Posterior vena cava (tissue), 2 donors: ENCODE measurements at regions not wholly inside any gene's neighbourhood (a gene's known extent, or its start where the extent isn't known, plus 50 kb on each side); places are given as distances from the start of the nearest gene placed in this dataset.

ENCODE experiments used
- DNase-seq: peaks from one replicate; pipeline ENCODE4 v3.0.0-alpha.2; 2020; ENCODE audit warnings: low spot score
- intact Hi-C, 2 donors: fragments of 100-400 bp; cut with DNase I; formaldehyde crosslinking; loops; one replicate each; pipeline versions ENCODE4 v1.14.1 to v1.14.2; 2022 to 2023
- donor health status: DM: yes; HTN: yes; CAD: no.
- donor health status: DM: yes; HTN: yes; CAD: no.

GRCh38 chrX:39836802-39837420 lies 260.8 kb downstream of the BCOR start:
- intact Hi-C loops = no loop called here
- DNase-seq = no peak

- intact Hi-C loops = no loop called here
- DNase-seq = no peak
Observed at GRCh38 chrX:39837688-39838087, 260.1 kb downstream of the BCOR start.

- DNase-seq = no peak
- intact Hi-C loops = no loop called here
Observed at GRCh38 chrX:39839371-39839770, 258.4 kb downstream of the BCOR start.

- no peak for DNase-seq
- intact Hi-C loops = loop anchor here in 1 of 2 donors (5.0 kb wide), 1 partner anchor 372 kb away; no protein-coding TSS in a partner anchor
Observed at GRCh38 chrX:39840133-39840532, 257.6 kb downstream of the BCOR start.

GRCh38 chrX:39840581-39841093 lies 257.1 kb downstream of the BCOR start:
- intact Hi-C loops = loop anchor here in 1 of 2 donors (5.0 kb wide), 1 partner anchor 372 kb away; no protein-coding TSS in a partner anchor
- DNase-seq = no peak

- no peak for DNase-seq
- intact Hi-C loops = loop anchor here in 1 of 2 donors (5.0 kb wide), 1 partner anchor 371 kb away; no protein-coding TSS in a partner anchor
Observed at GRCh38 chrX:39841604-39842003, 256.2 kb downstream of the BCOR start.

- intact Hi-C loops = loop anchor here in 1 of 2 donors (5.0 kb wide), 1 partner anchor 370 kb away; no protein-coding TSS in a partner anchor
- no peak for DNase-seq
Observed at GRCh38 chrX:39842281-39842973, 255.3 kb downstream of the BCOR start.

GRCh38 chrX:39843318-39843717 lies 254.4 kb downstream of the BCOR start:
- DNase-seq = no peak
- intact Hi-C loops = loop anchor here in 1 of 2 donors (5.0 kb wide), 1 partner anchor 369 kb away; no protein-coding TSS in a partner anchor

- intact Hi-C loops = no loop called here
- no peak for DNase-seq
Observed at GRCh38 chrX:39845233-39845632, 252.5 kb downstream of the BCOR start.

- intact Hi-C loops = no loop called here
- DNase-seq = no peak
Observed at GRCh38 chrX:39846460-39846859, 251.3 kb downstream of the BCOR start.

- DNase-seq = no peak
- intact Hi-C loops = no loop called here
Observed at GRCh38 chrX:39848243-39848642, 249.5 kb downstream of the BCOR start.

- intact Hi-C loops = no loop called here
- no peak for DNase-seq
Observed at GRCh38 chrX:39848900-39849299, 248.9 kb downstream of the BCOR start.

- intact Hi-C loops = no loop called here
- no peak for DNase-seq
Observed at GRCh38 chrX:39850209-39850608, 247.5 kb downstream of the BCOR start.

GRCh38 chrX:39850630-39851152 lies 247.1 kb downstream of the BCOR start:
- intact Hi-C loops = no loop called here
- no peak for DNase-seq

GRCh38 chrX:39851745-39852455 lies 245.9 kb downstream of the BCOR start:
- DNase-seq = no peak
- intact Hi-C loops = no loop called here

- intact Hi-C loops = no loop called here
Observed at GRCh38 chrX:39852491-39852890, 245.3 kb downstream of the BCOR start.

GRCh38 chrX:39853417-39854030 lies 244.2 kb downstream of the BCOR start:
- intact Hi-C loops = no loop called here
- DNase-seq = no peak

More at GRCh38 chrX:39852491-39852890, 245.3 kb downstream of the BCOR start:
- no peak for DNase-seq

- DNase-seq = no peak
- intact Hi-C loops = no loop called here
Observed at GRCh38 chrX:39854772-39855747, 242.7 kb downstream of the BCOR start.
